ENCODE measurements at regions not wholly inside any gene's neighbourhood (a gene's known extent, or its start where the extent isn't known, plus 50 kb on each side); places are given as distances from the start of the nearest gene placed in this dataset.

- TF ChIP-seq EP300 (IDR thresholded peaks at IDR 0.05) (no peak), CTCF (IDR thresholded peaks at IDR 0.05) (no peak), POLR2AphosphoS5 (IDR thresholded peaks at IDR 0.05) (no peak)
These were observed 162.6 kb downstream of the TSEN15 start for GRCh38 chr1:184214128-184214527.

All from upper lobe of left lung (tissue), 4 donors.